ENCODE measurements at regions not wholly inside any gene's neighbourhood (a gene's known extent, or its start where the extent isn't known, plus 50 kb on each side); places are given as distances from the start of the nearest gene placed in this dataset.

GRCh38 chr12:83767723-83768122, 1081.0 kb downstream of the TMTC2 start:
- H3K36me3 ChIP-seq, result no peaks in the 10 kb centered on the region
- intact Hi-C loops (cut with micrococcal nuclease), result no loop called here
- no peak overlapping the region for H3K27ac ChIP-seq (replicated peaks)
- H3K4me1 ChIP-seq, result no peaks in the 10 kb centered on the region
- H3K9me3 ChIP-seq (replicated peaks), result peaks cover 8% of the 10 kb centered on the region
- DNase-seq, result no peak
- H3K4me3 ChIP-seq, result no peak overlapping the region
- H3K27me3 ChIP-seq (ENCODE audit: low read depth), result no peaks in the 10 kb centered on the region
- TF ChIP-seq, protein P1, sequence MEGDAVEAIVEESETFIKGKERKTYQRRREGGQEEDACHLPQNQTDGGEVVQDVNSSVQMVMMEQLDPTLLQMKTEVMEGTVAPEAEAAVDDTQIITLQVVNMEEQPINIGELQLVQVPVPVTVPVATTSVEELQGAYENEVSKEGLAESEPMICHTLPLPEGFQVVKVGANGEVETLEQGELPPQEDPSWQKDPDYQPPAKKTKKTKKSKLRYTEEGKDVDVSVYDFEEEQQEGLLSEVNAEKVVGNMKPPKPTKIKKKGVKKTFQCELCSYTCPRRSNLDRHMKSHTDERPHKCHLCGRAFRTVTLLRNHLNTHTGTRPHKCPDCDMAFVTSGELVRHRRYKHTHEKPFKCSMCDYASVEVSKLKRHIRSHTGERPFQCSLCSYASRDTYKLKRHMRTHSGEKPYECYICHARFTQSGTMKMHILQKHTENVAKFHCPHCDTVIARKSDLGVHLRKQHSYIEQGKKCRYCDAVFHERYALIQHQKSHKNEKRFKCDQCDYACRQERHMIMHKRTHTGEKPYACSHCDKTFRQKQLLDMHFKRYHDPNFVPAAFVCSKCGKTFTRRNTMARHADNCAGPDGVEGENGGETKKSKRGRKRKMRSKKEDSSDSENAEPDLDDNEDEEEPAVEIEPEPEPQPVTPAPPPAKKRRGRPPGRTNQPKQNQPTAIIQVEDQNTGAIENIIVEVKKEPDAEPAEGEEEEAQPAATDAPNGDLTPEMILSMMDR (IDR thresholded peaks at IDR 0.05; ENCODE audit: borderline replicate concordance), result no peak

- no peaks in the 10 kb centered on the region for H3K36me3 ChIP-seq
- intact Hi-C loops (cut with micrococcal nuclease), result no loop called here
- no peak overlapping the region for H3K4me3 ChIP-seq
- no peaks in the 10 kb centered on the region for H3K9me3 ChIP-seq (replicated peaks)
- no peaks in the 10 kb centered on the region for H3K4me1 ChIP-seq
- H3K27me3 ChIP-seq (ENCODE audit: low read depth), result no peaks in the 10 kb centered on the region
- no peak overlapping the region for H3K27ac ChIP-seq (replicated peaks)
- DNase-seq, result no peak
- TF ChIP-seq, protein P1 (IDR thresholded peaks at IDR 0.05; ENCODE audit: borderline replicate concordance), result no peak
Observed at GRCh38 chr12:83763425-83763824, 1076.7 kb downstream of the TMTC2 start.

DNA sequence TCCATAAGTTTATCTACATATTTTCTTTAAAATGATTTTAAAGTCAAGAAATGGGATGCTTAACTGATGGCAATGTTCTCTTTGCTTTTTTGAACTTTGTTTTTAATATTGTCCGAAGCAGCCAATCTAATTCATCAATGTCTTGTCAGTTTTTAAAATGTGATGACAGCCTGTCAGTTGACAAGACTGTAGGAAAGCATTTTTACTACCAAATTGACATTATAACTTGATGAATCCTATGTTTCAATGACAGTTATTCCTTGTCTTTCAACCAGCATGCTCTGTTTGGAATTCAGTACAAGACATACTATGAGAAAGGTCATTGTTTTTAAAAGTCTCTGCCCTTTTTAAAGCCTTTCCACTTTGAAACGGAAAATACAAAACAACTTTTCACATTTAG, 1073.2 kb downstream of the TMTC2 start:
- intact Hi-C loops (cut with micrococcal nuclease), result no loop called here
- H3K9me3 ChIP-seq (replicated peaks), result no peaks in the 10 kb centered on the region
- TF ChIP-seq, protein P1 (IDR thresholded peaks at IDR 0.05; ENCODE audit: borderline replicate concordance), result no peak
- DNase-seq, result no peak
- H3K4me3 ChIP-seq, result no peak overlapping the region
- H3K4me1 ChIP-seq, result no peaks in the 10 kb centered on the region
- H3K27me3 ChIP-seq (ENCODE audit: low read depth), result no peaks in the 10 kb centered on the region
- H3K27ac ChIP-seq (replicated peaks), result no peak overlapping the region
- H3K36me3 ChIP-seq, result no peaks in the 10 kb centered on the region

DNA sequence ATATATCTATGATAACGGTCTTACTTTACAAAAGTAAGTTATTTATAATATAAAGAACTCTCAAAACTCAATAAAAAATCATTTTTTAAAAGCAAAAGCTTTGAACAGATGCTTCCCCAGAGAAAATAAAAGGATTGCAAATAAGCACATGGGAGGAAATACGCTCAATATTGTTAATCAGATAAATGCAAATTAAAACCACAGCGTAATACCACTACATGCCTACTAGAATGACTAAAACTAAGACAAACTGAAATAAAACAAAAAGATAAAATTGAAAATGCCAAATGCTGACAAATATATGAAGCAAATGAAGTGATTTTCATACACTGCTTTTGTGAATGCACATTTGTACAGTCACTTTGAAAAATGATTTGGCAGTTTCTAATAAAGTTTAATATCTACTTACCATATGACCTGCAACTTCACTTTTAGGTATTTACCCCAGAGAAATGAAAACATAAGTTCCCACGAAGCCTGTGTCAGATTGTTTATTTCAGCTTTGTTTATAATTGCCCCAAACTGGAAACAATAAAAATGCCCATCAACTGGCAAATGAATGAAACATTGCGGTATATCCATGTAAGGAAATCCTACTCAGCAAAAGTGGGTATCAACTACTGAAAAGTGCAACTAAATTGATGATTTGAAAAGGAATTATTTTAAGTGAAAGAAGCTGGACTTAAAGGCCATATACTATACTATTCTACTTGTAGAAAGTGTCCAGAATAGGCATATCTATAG, 1072.4 kb downstream of the TMTC2 start:
- Histone ChIP-seq H3K4me1 (no peaks in the 10 kb centered on the region), H3K27ac (replicated peaks) (no peak overlapping the region), H3K4me3 (no peak overlapping the region), H3K36me3 (no peaks in the 10 kb centered on the region), H3K27me3 (ENCODE audit: low read depth) (no peaks in the 10 kb centered on the region), H3K9me3 (replicated peaks) (no peaks in the 10 kb centered on the region)
- DNase-seq, result no peak
- intact Hi-C loops (cut with micrococcal nuclease), result no loop called here
- TF ChIP-seq, protein P1 (IDR thresholded peaks at IDR 0.05; ENCODE audit: borderline replicate concordance), result no peak

GRCh38 chr12:83753904-83754303, 1067.2 kb downstream of the TMTC2 start:
- Histone ChIP-seq H3K4me3 (no peak overlapping the region), H3K27me3 (ENCODE audit: low read depth) (no peaks in the 10 kb centered on the region), H3K36me3 (no peaks in the 10 kb centered on the region), H3K27ac (replicated peaks) (no peak overlapping the region), H3K4me1 (no peaks in the 10 kb centered on the region), H3K9me3 (replicated peaks) (no peaks in the 10 kb centered on the region)
- no peak for DNase-seq
- TF ChIP-seq, protein P1 (IDR thresholded peaks at IDR 0.05; ENCODE audit: borderline replicate concordance), result no peak
- intact Hi-C loops (cut with micrococcal nuclease), result no loop called here
